Large intestine (tissue), 3 donors: ENCODE measurements at regions not wholly inside any gene's neighbourhood (a gene's known extent, or its start where the extent isn't known, plus 50 kb on each side); places are given as distances from the start of the nearest gene placed in this dataset.

Experiments
- DNase-seq, 2 donors: peaks; one replicate each; pipeline versions ENCODE4 v3.0.0 to v3.0.0-alpha.2; 2013
- H3K27ac ChIP-seq: one replicate; pipeline ENCODE4 v1.5.1; 2013; ENCODE audit warnings: low read length
- H3K27me3 ChIP-seq: 2 replicates; pipeline ENCODE4 v1.6.1; 2013; ENCODE audit warnings: low read length; ENCODE audit not compliant: control insufficient read depth, insufficient read depth
- H3K36me3 ChIP-seq: 2 replicates; pipeline ENCODE4 v1.6.1; 2013; ENCODE audit warnings: low read length; ENCODE audit not compliant: control insufficient read depth, insufficient read depth
- H3K4me1 ChIP-seq: one replicate; pipeline ENCODE4 v1.6.1; 2013; ENCODE audit warnings: low read length; ENCODE audit not compliant: control insufficient read depth, insufficient read depth
- H3K4me3 ChIP-seq: one replicate; pipeline ENCODE4 v1.5.1; 2013; ENCODE audit warnings: low read length
- H3K9me3 ChIP-seq: one replicate; pipeline ENCODE4 v1.6.1; 2013; ENCODE audit warnings: mild to moderate bottlenecking, low read depth, low read length, moderate library complexity; ENCODE audit not compliant: control insufficient read depth
- WGBS: methylation state at CpG from one replicate; pipeline ENCODE4 v1.1.5; 2013; ENCODE audit warnings: low lambda C conversion rate; ENCODE audit not compliant: insufficient coverage; 5-methylcytosine and 5-hydroxymethylcytosine counted together

DNA sequence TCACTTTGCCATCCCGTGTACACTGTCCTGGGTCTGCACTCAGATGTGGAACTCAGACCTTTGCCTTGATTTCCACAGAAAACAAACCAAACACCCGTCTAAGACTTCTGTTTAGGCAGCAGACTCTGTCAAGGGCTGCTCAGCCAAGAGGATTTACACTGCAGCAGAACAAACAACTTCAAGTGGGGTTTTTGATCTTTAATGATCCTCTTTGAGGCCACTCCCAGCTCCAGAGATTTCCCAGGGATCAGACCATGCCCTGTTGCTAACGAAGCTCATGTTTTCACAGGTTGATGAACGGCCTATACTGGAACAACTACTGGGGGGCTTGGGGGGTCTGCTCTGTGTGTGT is 52.5 kb upstream of the LGALSL start:
- peak; percentile 38 to 77 for DNase-seq
- peak overlapping the region; percentile 80 for H3K27ac ChIP-seq
- no peaks in the 10 kb centered on the region for H3K36me3 ChIP-seq
- H3K9me3 ChIP-seq: no peaks in the 10 kb centered on the region
- no peak overlapping the region for H3K4me3 ChIP-seq
- peaks cover 57% of the 10 kb centered on the region for H3K4me1 ChIP-seq
- H3K27me3 ChIP-seq: no peaks in the 10 kb centered on the region
- no CpG with 5 or more reads among the region's 4 CpGs for WGBS

- Histone ChIP-seq H3K27ac (peak overlapping the region; percentile 94), H3K4me1 (peaks cover 62% of the 10 kb centered on the region), H3K36me3 (no peaks in the 10 kb centered on the region)
Observed at GRCh38 chr2:64402876-64403275, 51.1 kb upstream of the LGALSL start.

GRCh38 chr2:64403426-64403825 is 50.5 kb upstream of the LGALSL start:
- 73% methylated on average over 3 of the region's 8 CpGs for WGBS
- H3K27me3 ChIP-seq: no peaks in the 10 kb centered on the region
- H3K36me3 ChIP-seq: no peaks in the 10 kb centered on the region
- H3K4me1 ChIP-seq: peaks cover 59% of the 10 kb centered on the region
- no peaks in the 10 kb centered on the region for H3K9me3 ChIP-seq
- H3K4me3 ChIP-seq: no peak overlapping the region
- H3K27ac ChIP-seq: peak overlapping the region; percentile 94
- no peak for DNase-seq

More at GRCh38 chr2:64402876-64403275, 51.1 kb upstream of the LGALSL start:
- WGBS: no CpG with 5 or more reads among the region's 1 CpG
- Histone ChIP-seq H3K4me3 (no peak overlapping the region), H3K27me3 (no peaks in the 10 kb centered on the region), H3K9me3 (no peaks in the 10 kb centered on the region)
- DNase-seq: peak; percentile 44 to 66

- H3K36me3 ChIP-seq: no peaks in the 10 kb centered on the region
- DNase-seq: peak; percentile 57 to 77
- H3K9me3 ChIP-seq: no peaks in the 10 kb centered on the region
- peaks cover 59% of the 10 kb centered on the region for H3K4me1 ChIP-seq
- H3K27me3 ChIP-seq: no peaks in the 10 kb centered on the region
- WGBS: 36% methylated on average over 4 of the region's 9 CpGs
- no peak overlapping the region for H3K4me3 ChIP-seq
- peak overlapping the region; percentile 94 for H3K27ac ChIP-seq
Observed at GRCh38 chr2:64404002-64404731, 49.8 kb upstream of the LGALSL start.
